Thoracic aorta (tissue), 2 donors: ENCODE measurements at regions not wholly inside any gene's neighbourhood (a gene's known extent, or its start where the extent isn't known, plus 50 kb on each side); places are given as distances from the start of the nearest gene placed in this dataset.

Source experiments
- ATAC-seq: fragments of 150-250 bp; one replicate; pipeline ENCODE4 v1.8.0; 2017; ENCODE audit warnings: low read depth; ENCODE audit not compliant: insufficient number of reproducible peaks, low FRiP score
- DNase-seq: peaks from one replicate; pipeline ENCODE4 v3.0.0-alpha.2; 2020; ENCODE audit warnings: low spot score
- H3K27ac ChIP-seq, 2 donors: fragments of 200-600 bp; sonication (generic); 1 replicate in 1 of 2; 2 replicates in 1 of 2; pipeline ENCODE4 v1.5.1; 2016; ENCODE audit warnings: mild to moderate bottlenecking in 2 of 2, moderate library complexity in 2 of 2
- H3K27me3 ChIP-seq: fragments of 200-600 bp; sonication (generic); replicated peaks from 2 replicates; pipeline ENCODE4 v1.6.0; 2016; ENCODE audit warnings: mild to moderate bottlenecking; ENCODE audit not compliant: insufficient read depth
- H3K36me3 ChIP-seq: fragments of 200-600 bp; sonication (generic); one replicate; pipeline ENCODE4 v1.5.1; 2016
- H3K4me1 ChIP-seq, 2 donors: fragments of 200-600 bp; sonication (generic); 1 replicate in 1 of 2; 2 replicates in 1 of 2; pipeline versions ENCODE4 v1.5.1 to v1.6.0; 2016; ENCODE audit warnings: low read depth in 2 of 2, mild to moderate bottlenecking in 1 of 2; ENCODE audit not compliant: control insufficient read depth in 1 of 2
- H3K4me3 ChIP-seq: fragments of 200-600 bp; sonication (generic); 2 replicates; pipeline ENCODE4 v1.5.1; 2016; ENCODE audit warnings: mild to moderate bottlenecking
- H3K9me3 ChIP-seq: fragments of 200-600 bp; sonication (generic); 2 replicates; pipeline ENCODE4 v1.5.1; 2016
- CTCF ChIP-seq: fragments of 200-600 bp; sonication (generic); IDR thresholded peaks from one replicate; pipeline ENCODE4 v1.5.1; 2019; ENCODE audit warnings: antibody characterized with exemption

DNA sequence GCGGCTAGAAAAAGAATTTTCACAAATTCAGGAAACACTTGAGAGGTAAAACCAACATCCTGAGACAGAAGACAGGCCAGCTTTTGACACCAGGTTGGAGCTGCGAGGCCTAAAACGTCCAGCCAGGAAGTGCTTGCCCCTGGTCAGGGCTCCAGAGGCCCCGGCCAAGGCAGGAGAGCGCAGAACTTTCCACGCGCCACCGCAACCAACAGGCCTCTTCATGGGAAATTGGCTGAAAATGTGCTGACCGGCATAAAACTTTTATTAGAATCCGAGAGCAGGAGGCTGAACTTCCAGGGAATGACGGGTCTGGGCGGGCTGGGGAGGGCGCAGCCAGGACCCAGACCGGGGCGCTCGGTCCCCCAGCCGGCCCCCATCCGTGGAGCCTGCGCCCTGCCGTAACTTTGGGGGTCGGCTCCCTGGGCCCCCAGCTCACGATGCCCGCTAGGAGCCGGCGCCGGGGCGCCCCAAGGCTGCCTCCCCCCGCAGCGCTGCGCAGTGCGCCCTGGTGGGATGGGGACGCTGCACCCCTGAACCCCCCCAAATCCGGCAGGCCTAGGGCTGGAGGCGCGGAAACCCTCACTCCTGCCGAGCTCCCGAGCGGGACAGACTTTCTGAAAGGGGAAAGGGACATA lies 414.0 kb upstream of the MKI67 start:
- Histone ChIP-seq H3K9me3 (no peaks in the 10 kb centered on the region), H3K36me3 (no peaks in the 10 kb centered on the region), H3K4me3 (no peak overlapping the region), H3K27ac (no peak overlapping the region), H3K4me1 (no peaks in the 10 kb centered on the region), H3K27me3 (peaks cover 3% of the 10 kb centered on the region)
- ATAC-seq (no peak), DNase-seq (no peak)
- no peak for TF ChIP-seq CTCF

- Histone ChIP-seq H3K27ac (no peak overlapping the region), H3K27me3 (peaks cover 3% of the 10 kb centered on the region), H3K36me3 (no peaks in the 10 kb centered on the region), H3K9me3 (no peaks in the 10 kb centered on the region), H3K4me1 (no peaks in the 10 kb centered on the region), H3K4me3 (no peak overlapping the region)
- ATAC-seq (no peak), DNase-seq (no peak)
- TF ChIP-seq CTCF, result no peak
Observed at GRCh38 chr10:128540781-128541761, 414.8 kb upstream of the MKI67 start.

DNA sequence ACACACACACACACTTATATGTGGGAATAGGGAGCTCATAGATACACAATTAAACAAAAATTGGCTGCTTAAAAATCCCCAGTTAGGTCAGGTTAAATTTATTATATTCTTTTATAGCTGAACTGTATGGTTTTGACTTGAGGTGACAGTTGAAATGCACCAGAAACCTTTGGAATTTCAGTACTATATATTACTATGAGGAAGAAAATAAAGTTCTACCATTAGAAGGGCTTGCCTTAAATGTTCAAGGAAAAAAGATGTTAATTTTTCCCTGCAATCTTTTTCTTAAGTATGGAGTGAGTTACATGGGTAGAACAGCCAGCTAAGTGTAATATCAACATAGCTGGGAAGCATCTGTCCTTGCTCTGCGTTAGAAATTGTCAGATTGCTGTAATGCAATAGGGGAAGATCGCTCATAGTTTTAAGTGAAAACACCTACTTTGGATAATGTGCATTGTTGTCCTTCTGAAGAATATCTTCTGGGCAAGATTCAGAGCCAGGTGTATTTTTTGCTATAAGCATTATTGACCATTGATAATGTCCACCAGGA lies 415.8 kb upstream of the MKI67 start:
- DNase-seq (no peak), ATAC-seq (no peak)
- Histone ChIP-seq H3K27me3 (peaks cover 3% of the 10 kb centered on the region), H3K36me3 (no peaks in the 10 kb centered on the region), H3K9me3 (no peaks in the 10 kb centered on the region), H3K4me3 (no peak overlapping the region), H3K4me1 (no peaks in the 10 kb centered on the region), H3K27ac (no peak overlapping the region)
- no peak for TF ChIP-seq CTCF

DNA sequence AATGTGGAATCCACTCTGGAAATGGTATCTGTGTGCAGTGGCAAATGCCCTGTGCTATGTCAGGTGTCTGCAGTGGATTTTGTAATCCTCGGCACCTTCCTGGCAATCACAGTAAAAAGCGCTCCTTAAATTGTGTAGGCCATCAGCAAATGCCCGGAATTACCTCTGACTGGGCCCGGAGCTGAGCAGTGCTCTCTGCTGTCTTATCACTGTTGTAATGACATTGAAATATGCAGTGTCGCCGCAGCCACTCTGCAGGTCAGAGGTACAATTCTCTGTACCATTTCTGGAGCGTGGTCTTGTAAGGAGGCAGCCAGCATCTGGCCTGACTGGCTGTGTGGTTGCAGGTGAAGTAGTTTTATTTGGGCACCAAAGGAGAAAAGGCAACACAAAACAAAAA lies 416.4 kb upstream of the MKI67 start:
- Histone ChIP-seq H3K27ac (no peak overlapping the region), H3K9me3 (no peaks in the 10 kb centered on the region), H3K27me3 (peaks cover 3% of the 10 kb centered on the region), H3K4me3 (no peak overlapping the region), H3K36me3 (no peaks in the 10 kb centered on the region), H3K4me1 (no peaks in the 10 kb centered on the region)
- no peak for TF ChIP-seq CTCF
- no peak for DNase-seq
- no peak for ATAC-seq

DNA sequence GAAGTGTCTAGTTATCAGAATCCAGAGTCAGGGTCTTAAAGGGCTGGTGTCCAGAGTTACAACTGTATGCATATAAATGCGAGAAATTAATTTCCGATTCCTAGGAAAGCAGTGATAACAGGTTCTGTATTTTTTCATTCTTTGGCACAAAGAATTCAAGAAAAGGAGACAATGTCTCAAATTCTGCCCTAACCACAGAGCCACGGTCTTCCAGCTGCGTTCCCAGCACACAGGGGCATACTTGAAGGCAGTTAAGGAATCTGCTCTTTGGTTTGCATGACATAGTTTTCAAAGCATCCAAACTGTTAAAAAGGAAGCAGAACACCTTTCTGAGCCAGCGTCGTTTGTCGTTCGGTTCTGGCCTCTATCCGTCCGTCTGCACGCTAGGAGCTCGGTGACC lies 416.9 kb upstream of the MKI67 start:
- Histone ChIP-seq H3K4me3 (no peak overlapping the region), H3K4me1 (no peaks in the 10 kb centered on the region), H3K9me3 (no peaks in the 10 kb centered on the region), H3K27me3 (peaks cover 3% of the 10 kb centered on the region), H3K36me3 (no peaks in the 10 kb centered on the region), H3K27ac (no peak overlapping the region)
- TF ChIP-seq CTCF, result no peak
- ATAC-seq, result no peak
- DNase-seq, result no peak
